ENCODE measurements at regions not wholly inside any gene's neighbourhood (a gene's known extent, or its start where the extent isn't known, plus 50 kb on each side); places are given as distances from the start of the nearest gene placed in this dataset.
"Not testable (repeated sequence)": the region's sequence is repeated elsewhere in the genome, so short reads cannot be mapped to it uniquely, and the experiment has no call there.

GRCh38 chr2:81437456-81438000, 1133.0 kb upstream of the LRRTM1 start:
- no peaks in the 10 kb centered on the region for H3K27me3 ChIP-seq (replicated peaks; ENCODE audit: control insufficient read depth, insufficient read depth, low read length)
- no peaks in the 10 kb centered on the region for H3K4me1 ChIP-seq (ENCODE audit: control insufficient read depth, insufficient read depth, low read length)
- no peaks in the 10 kb centered on the region for H3K9me3 ChIP-seq (ENCODE audit: control insufficient read depth, low read length)
- DNase-seq (ENCODE audit: low read depth) = no peak
- H3K9ac ChIP-seq (ENCODE audit: low read length) = no peak overlapping the region
- no peak overlapping the region for H3K4me3 ChIP-seq (ENCODE audit: low read length)
- no peaks in the 10 kb centered on the region for H3K36me3 ChIP-seq (ENCODE audit: control insufficient read depth, insufficient read depth, low read length, severe bottlenecking)

- DNase-seq (ENCODE audit: low read depth) = no peak
- Histone ChIP-seq H3K4me3 (ENCODE audit: low read length) (no peak overlapping the region), H3K9ac (ENCODE audit: low read length) (no peak overlapping the region), H3K27me3 (replicated peaks; ENCODE audit: control insufficient read depth, insufficient read depth, low read length) (no peaks in the 10 kb centered on the region), H3K4me1 (ENCODE audit: control insufficient read depth, insufficient read depth, low read length) (no peaks in the 10 kb centered on the region), H3K9me3 (ENCODE audit: control insufficient read depth, low read length) (no peaks in the 10 kb centered on the region), H3K36me3 (ENCODE audit: control insufficient read depth, insufficient read depth, low read length, severe bottlenecking) (no peaks in the 10 kb centered on the region)
Observed at GRCh38 chr2:81436256-81436655, 1131.7 kb upstream of the LRRTM1 start.

- Histone ChIP-seq H3K27me3 (replicated peaks; ENCODE audit: control insufficient read depth, insufficient read depth, low read length) (no peaks in the 10 kb centered on the region), H3K36me3 (ENCODE audit: control insufficient read depth, insufficient read depth, low read length, severe bottlenecking) (no peaks in the 10 kb centered on the region), H3K9me3 (ENCODE audit: control insufficient read depth, low read length) (no peaks in the 10 kb centered on the region), H3K4me3 (ENCODE audit: low read length) (no peak overlapping the region), H3K4me1 (ENCODE audit: control insufficient read depth, insufficient read depth, low read length) (no peaks in the 10 kb centered on the region), H3K9ac (ENCODE audit: low read length) (no peak overlapping the region)
- no peak for DNase-seq (ENCODE audit: low read depth)
Observed at GRCh38 chr2:81412681-81413080, 1108.1 kb upstream of the LRRTM1 start.

DNA sequence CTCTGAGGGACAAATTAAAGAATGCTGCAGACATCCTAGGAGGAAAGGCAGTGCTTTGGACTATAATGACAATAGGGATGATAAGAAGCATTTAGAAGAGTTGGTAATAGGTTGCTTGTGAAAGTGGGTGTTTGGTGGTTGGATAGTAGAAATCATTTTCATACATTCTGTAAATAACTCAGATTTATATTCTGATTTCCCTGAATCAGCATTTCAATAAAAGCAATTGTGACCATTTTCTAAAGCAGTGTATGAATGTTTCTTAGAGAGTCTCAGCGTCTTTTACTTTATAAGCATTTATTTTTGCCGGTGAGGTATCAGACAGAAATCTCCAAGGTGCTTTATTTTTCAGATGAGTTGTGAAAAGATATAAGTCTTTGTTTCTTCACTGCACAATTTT, 1099.0 kb upstream of the LRRTM1 start:
- DNase-seq (ENCODE audit: low read depth) = no peak
- Histone ChIP-seq H3K9ac (ENCODE audit: low read length) (no peak overlapping the region), H3K27me3 (replicated peaks; ENCODE audit: control insufficient read depth, insufficient read depth, low read length) (no peaks in the 10 kb centered on the region), H3K36me3 (ENCODE audit: control insufficient read depth, insufficient read depth, low read length, severe bottlenecking) (no peaks in the 10 kb centered on the region), H3K9me3 (ENCODE audit: control insufficient read depth, low read length) (peaks cover under 1% of the 10 kb centered on the region), H3K4me1 (ENCODE audit: control insufficient read depth, insufficient read depth, low read length) (no peaks in the 10 kb centered on the region), H3K4me3 (ENCODE audit: low read length) (no peak overlapping the region)

- Histone ChIP-seq H3K27me3 (replicated peaks; ENCODE audit: control insufficient read depth, insufficient read depth, low read length) (no peaks in the 10 kb centered on the region), H3K4me3 (ENCODE audit: low read length) (no peak overlapping the region), H3K9me3 (ENCODE audit: control insufficient read depth, low read length) (peaks cover 3% of the 10 kb centered on the region), H3K4me1 (ENCODE audit: control insufficient read depth, insufficient read depth, low read length) (no peaks in the 10 kb centered on the region), H3K9ac (ENCODE audit: low read length) (no peak overlapping the region), H3K36me3 (ENCODE audit: control insufficient read depth, insufficient read depth, low read length, severe bottlenecking) (no peaks in the 10 kb centered on the region)
- no peak for DNase-seq (ENCODE audit: low read depth)
Observed at GRCh38 chr2:81396417-81397019, 1092.0 kb upstream of the LRRTM1 start.

DNA sequence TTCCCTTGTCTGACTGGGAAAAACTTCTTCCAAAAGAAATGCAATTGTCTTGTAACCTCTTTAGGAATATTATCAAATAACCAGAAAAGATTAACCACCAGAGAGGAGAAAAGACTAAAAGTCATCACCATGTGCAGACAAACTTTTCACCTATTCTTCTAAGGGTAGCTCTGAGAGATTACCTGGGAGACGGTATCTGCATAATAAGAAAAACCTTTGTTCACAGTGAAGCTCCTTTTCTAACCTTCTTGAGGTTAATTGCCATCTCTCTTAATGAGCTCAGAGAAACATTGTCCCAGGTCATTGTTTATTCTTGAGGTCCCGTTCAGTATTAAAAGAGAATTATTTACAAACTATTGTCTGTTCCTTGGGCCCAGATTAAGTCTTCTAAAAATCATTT, 1091.2 kb upstream of the LRRTM1 start:
- Histone ChIP-seq H3K36me3 (ENCODE audit: control insufficient read depth, insufficient read depth, low read length, severe bottlenecking) (no peaks in the 10 kb centered on the region), H3K4me1 (ENCODE audit: control insufficient read depth, insufficient read depth, low read length) (no peaks in the 10 kb centered on the region), H3K27me3 (replicated peaks; ENCODE audit: control insufficient read depth, insufficient read depth, low read length) (no peaks in the 10 kb centered on the region), H3K4me3 (ENCODE audit: low read length) (no peak overlapping the region), H3K9ac (ENCODE audit: low read length) (no peak overlapping the region), H3K9me3 (ENCODE audit: control insufficient read depth, low read length) (peaks cover 3% of the 10 kb centered on the region)
- no peak for DNase-seq (ENCODE audit: low read depth)

GRCh38 chr2:81389203-81389602, 1084.7 kb upstream of the LRRTM1 start:
- H3K4me1 ChIP-seq (ENCODE audit: control insufficient read depth, insufficient read depth, low read length) = no peaks in the 10 kb centered on the region
- no peak for DNase-seq (ENCODE audit: low read depth)
- no peak overlapping the region for H3K9ac ChIP-seq (ENCODE audit: low read length)
- H3K4me3 ChIP-seq (ENCODE audit: low read length) = no peak overlapping the region
- no peaks in the 10 kb centered on the region for H3K27me3 ChIP-seq (replicated peaks; ENCODE audit: control insufficient read depth, insufficient read depth, low read length)
- no peaks in the 10 kb centered on the region for H3K36me3 ChIP-seq (ENCODE audit: control insufficient read depth, insufficient read depth, low read length, severe bottlenecking)
- peaks cover 10% of the 10 kb centered on the region for H3K9me3 ChIP-seq (ENCODE audit: control insufficient read depth, low read length)

- Histone ChIP-seq H3K9ac (ENCODE audit: low read length) (no peak overlapping the region), H3K27me3 (replicated peaks; ENCODE audit: control insufficient read depth, insufficient read depth, low read length) (no peaks in the 10 kb centered on the region), H3K4me1 (ENCODE audit: control insufficient read depth, insufficient read depth, low read length) (no peaks in the 10 kb centered on the region), H3K36me3 (ENCODE audit: control insufficient read depth, insufficient read depth, low read length, severe bottlenecking) (no peaks in the 10 kb centered on the region), H3K4me3 (ENCODE audit: low read length) (no peak overlapping the region), H3K9me3 (ENCODE audit: control insufficient read depth, low read length) (no peaks in the 10 kb centered on the region)
- DNase-seq (ENCODE audit: low read depth) = no peak
Observed at GRCh38 chr2:81363800-81364199, 1059.2 kb upstream of the LRRTM1 start.

GRCh38 chr2:81362468-81362867, 1057.9 kb upstream of the LRRTM1 start:
- H3K27me3 ChIP-seq (replicated peaks; ENCODE audit: control insufficient read depth, insufficient read depth, low read length); H3K36me3 ChIP-seq (ENCODE audit: control insufficient read depth, insufficient read depth, low read length, severe bottlenecking); H3K4me3 ChIP-seq (ENCODE audit: low read length); H3K4me1 ChIP-seq (ENCODE audit: control insufficient read depth, insufficient read depth, low read length); DNase-seq (ENCODE audit: low read depth); H3K9me3 ChIP-seq (ENCODE audit: control insufficient read depth, low read length); H3K9ac ChIP-seq (ENCODE audit: low read length): not testable (repeated sequence)

DNA sequence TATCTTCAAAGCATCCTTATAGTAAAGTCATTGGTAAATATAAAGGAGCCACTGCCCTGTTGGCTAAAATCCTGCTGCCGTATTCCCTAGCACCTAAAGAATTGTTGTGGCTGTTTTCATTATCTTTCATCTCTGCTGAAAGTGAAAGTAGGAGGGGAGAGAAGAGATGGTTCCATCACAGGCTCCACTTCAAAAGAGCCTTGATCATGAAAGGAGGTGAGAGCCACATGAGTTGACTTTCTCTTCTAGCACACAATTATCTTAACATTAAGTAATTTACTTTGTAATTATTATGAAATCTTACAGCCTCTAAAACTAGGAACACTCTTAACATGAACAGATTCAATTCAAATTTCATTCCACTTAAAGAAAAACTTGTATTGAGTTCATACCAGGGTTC, 1050.9 kb upstream of the LRRTM1 start:
- H3K9ac ChIP-seq (ENCODE audit: low read length) = no peak overlapping the region
- H3K9me3 ChIP-seq (ENCODE audit: control insufficient read depth, low read length) = no peaks in the 10 kb centered on the region
- no peak overlapping the region for H3K4me3 ChIP-seq (ENCODE audit: low read length)
- DNase-seq (ENCODE audit: low read depth) = no peak
- no peaks in the 10 kb centered on the region for H3K27me3 ChIP-seq (replicated peaks; ENCODE audit: control insufficient read depth, insufficient read depth, low read length)
- no peaks in the 10 kb centered on the region for H3K4me1 ChIP-seq (ENCODE audit: control insufficient read depth, insufficient read depth, low read length)
- H3K36me3 ChIP-seq (ENCODE audit: control insufficient read depth, insufficient read depth, low read length, severe bottlenecking) = no peaks in the 10 kb centered on the region

DNA sequence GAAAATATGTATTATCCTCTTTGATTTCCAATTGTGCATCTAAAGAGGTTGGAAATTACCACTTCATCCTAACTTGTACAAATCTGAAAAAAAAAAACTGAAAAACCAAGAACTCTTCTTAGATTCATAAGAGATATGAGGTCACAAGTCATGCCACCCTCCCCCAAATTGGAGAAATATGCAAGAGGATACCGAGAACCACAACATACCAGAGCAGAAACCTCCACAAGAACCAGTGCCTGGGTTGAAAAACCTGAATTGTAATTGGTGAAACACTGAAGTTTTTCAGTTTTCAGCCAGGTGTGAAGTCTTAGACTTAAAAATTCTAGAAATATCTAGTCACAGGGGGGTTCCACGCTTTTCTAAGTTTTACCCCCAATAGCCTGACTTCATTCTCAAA, 1029.5 kb upstream of the LRRTM1 start:
- H3K27me3 ChIP-seq (replicated peaks; ENCODE audit: control insufficient read depth, insufficient read depth, low read length) = no peaks in the 10 kb centered on the region
- DNase-seq (ENCODE audit: low read depth) = no peak
- no peaks in the 10 kb centered on the region for H3K4me1 ChIP-seq (ENCODE audit: control insufficient read depth, insufficient read depth, low read length)
- H3K36me3 ChIP-seq (ENCODE audit: control insufficient read depth, insufficient read depth, low read length, severe bottlenecking) = no peaks in the 10 kb centered on the region
- H3K4me3 ChIP-seq (ENCODE audit: low read length) = no peak overlapping the region
- H3K9me3 ChIP-seq (ENCODE audit: control insufficient read depth, low read length) = no peaks in the 10 kb centered on the region
- no peak overlapping the region for H3K9ac ChIP-seq (ENCODE audit: low read length)

DNA sequence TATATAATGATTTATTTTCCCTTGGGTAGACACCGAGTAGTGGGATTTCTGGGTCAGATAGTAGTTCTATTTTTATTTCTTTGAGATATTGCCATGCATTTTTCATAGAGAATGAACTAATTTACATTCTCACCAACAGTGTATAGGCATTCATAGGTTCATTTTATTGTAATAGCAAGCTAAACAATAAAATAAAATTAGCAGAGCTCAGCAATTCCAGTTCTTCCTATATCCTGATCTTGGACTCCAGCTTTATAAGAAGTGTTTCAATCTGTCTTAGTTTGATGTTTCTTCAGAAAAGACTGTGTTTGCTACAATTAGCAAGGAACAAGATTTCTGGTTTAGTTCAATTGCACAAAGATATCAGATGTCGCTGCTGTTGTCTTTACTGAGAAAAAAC, 1024.4 kb upstream of the LRRTM1 start:
- Histone ChIP-seq H3K9ac (ENCODE audit: low read length) (no peak overlapping the region), H3K27me3 (replicated peaks; ENCODE audit: control insufficient read depth, insufficient read depth, low read length) (no peaks in the 10 kb centered on the region), H3K9me3 (ENCODE audit: control insufficient read depth, low read length) (no peaks in the 10 kb centered on the region), H3K4me1 (ENCODE audit: control insufficient read depth, insufficient read depth, low read length) (no peaks in the 10 kb centered on the region), H3K4me3 (ENCODE audit: low read length) (no peak overlapping the region), H3K36me3 (ENCODE audit: control insufficient read depth, insufficient read depth, low read length, severe bottlenecking) (no peaks in the 10 kb centered on the region)
- no peak for DNase-seq (ENCODE audit: low read depth)
